Bone marrow (tissue), 2 donors: ENCODE measurements at regions not wholly inside any gene's neighbourhood (a gene's known extent, or its start where the extent isn't known, plus 50 kb on each side); places are given as distances from the start of the nearest gene placed in this dataset.
"Not testable (repeated sequence)": the region's sequence is repeated elsewhere in the genome, so short reads cannot be mapped to it uniquely, and the experiment has no call there.

Experiments
- DNase-seq, 2 donors: peaks; one replicate each; lab custom pipeline; 2025; lab: John Stamatoyannopoulos, UW

DNA sequence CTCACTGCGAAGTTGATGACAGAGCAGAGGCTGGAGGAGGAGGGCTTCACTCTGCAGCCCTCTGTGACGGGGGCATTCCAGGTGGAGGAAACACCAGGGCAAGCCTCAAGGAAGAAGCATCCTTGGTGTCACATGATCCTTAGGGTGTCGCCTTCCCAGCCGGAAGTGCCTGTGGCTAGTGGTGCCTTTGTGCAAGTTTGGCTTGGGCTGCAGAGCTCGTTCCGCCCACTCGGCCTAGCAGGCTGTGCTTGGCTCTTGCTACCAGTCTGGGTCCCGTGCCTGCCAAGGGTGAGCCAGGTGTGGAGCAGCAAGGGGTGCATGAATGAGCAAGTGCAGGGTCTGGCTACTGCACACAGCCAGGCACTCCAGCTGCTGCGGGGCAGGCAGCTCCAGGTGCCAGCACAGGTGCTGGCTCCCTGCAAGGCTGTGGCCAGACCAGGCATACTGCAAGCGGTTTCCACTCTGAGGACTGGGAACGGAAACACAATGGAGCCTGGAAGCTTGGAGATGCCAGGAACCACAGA is 325.3 kb upstream of the SMIM21 start:
- DNase-seq = no peak

DNA sequence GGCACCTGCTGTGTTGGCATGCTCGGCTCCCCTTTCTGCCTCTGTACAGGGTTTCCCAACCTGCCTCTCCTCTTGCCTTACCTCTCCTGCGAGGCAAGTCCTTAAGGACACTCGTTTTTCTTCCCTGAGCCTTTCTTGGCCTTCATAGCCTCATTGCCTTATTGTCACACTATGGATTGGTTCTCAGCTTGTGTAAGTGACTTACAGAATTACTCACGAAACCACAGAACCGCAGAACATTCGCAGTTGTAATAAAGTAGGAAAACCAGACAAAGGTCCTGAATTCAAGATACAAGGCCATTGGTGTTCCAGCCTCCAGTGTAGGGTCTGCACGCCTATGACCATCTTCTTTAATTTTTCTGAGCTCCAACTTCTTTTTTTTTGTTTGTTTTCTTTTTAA is 317.6 kb upstream of the SMIM21 start:
- no peak for DNase-seq

DNA sequence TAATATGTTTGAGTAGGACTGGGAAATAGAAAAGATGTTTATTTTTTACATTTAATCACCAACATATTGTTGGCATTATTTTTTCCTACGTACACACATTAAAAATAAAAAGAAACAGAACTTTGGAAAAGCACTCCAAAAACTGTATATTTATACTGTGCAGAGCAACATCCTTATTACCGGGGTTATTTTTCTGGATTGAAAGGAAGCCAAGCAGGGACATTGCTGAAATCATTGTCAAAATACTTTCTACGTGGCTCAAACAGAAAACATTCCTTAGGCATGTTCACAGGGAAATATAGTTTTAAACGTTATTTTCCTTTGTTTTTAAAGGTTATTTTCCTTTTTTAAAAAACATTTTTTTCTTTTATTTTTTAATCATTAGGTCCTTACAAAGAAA is 315.0 kb upstream of the SMIM21 start:
- no peak for DNase-seq

DNA sequence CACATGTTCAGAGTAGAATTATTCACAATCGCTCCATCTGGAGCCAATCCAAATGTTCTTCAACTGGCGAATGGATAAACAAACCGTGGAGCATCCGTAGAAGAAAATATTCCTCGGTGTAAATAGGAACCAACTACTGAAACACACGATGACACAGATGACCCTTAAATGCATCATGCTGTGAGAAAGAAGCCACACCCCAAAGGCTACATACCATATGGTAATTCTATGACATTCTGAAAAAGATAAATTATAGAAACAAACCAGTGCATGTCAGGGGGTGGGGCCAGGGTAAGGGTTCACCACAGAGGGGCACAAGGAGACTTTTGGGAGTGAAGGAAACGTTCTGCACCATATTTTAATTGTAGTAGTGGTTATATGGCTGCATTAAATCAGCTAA is 312.2 kb upstream of the SMIM21 start:
- no peak for DNase-seq

DNA sequence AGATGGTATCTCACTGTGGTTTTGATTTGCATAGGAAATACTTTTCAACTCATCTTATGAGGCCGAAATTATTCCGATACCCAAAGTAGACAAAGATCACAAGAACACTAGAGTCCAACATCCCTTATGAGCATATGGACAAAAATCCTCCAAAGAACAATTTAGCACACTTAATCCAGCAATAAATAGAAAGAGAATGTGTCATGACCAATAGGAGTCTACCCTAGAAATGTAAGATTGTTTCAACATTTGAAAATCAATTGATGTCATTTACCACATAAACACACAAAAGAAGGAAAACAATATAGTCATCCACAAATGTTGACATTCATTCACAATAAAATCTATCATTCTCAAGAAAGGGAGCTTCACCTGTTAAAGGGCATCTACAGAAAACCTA is 307.8 kb upstream of the SMIM21 start:
- DNase-seq = no peak

DNA sequence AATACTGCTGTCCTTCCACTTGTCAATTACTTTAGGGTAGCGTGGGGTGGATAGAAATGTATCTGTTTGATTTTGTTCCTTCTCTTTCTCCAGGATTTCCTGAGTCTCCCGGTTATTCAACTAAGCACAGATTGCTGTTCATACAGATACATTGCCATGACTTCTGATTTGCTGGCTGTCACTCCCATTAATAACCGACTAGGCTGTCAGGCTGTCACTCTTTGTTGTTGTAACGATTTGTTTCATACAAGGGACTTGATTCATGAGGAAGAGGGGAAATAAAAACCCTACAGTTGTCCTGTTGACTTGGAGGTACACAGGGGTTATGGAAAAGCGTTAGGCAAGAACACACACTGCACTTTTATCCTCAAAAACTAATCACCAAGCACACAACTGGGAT is 302.7 kb upstream of the SMIM21 start:
- DNase-seq = no peak

DNA sequence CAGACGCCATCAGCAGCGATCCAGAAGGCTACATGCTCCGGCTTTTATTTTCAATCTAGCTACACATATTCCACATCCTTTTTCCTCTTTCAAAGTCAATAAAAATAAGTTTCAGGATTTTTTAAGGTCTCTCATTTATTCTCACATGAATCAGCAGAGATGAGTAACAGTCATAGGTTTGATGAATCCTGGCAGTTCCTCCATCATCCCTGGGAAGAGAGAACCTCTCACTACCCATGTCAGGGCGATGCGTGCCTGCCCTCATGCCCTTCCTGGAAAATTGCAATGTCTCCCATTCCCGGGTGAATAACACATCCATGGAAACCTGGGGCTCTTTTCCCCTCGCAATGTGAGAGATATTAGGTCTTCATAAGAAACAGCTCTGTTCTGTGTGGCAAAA is 301.1 kb upstream of the SMIM21 start:
- DNase-seq = no peak

DNA sequence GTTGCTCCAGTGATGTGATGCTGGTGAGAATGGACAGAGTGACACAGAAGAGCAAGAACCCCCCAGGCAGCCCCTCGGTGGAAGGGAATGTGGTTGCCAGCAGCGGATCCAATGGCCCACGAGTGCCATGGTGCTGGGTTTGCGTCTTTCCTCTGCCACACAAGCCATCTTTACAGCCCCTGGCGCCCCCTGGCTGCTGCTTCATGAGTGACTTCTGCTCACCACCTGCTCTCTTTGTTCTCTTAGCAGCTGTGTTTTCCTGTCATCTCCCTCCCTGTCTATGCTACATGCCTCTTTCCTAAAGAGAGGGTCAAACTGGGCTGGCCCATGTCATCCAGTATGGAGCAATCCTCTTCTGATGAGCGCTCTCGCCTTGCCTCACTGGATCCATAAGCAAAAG is 300.0 kb upstream of the SMIM21 start:
- no peak for DNase-seq

DNA sequence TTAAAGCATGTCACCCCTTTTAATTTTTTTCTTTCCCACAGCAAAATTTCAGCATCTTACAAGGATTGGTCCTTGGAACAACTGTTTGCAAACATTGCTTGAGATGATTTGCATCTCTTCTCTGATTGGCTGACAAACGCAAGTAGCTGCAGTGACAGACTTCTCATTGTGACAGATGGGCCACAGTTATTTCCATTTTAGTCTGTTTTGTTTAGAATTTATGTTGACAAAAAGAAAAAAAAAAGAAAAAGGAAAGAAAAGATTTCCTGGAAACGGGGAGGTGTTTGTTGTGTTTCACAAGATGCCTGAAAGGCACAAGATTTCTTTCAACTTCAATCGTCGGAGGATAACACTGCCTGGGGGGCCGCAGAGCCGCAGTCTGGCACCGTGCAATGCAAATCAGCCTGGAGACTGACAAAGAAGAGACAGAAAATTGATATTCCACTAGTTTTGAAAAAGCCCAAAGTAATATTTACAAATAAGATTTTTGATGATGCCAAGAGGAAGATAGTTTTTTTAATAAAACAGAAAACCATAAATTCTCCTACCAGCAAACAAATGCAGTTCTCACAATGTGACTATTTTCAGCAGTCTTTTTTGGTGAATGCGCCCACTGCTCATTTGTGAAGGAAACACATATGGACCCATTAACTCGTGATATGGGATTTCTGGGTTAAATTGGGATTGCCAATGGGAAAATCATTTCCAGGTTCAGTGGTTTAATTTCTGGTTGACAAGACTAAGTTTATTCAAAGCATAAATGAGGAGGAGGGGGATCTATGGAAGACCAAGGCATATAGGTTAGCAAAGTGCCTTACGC is 296.2 kb upstream of the SMIM21 start:
- no peak for DNase-seq

DNA sequence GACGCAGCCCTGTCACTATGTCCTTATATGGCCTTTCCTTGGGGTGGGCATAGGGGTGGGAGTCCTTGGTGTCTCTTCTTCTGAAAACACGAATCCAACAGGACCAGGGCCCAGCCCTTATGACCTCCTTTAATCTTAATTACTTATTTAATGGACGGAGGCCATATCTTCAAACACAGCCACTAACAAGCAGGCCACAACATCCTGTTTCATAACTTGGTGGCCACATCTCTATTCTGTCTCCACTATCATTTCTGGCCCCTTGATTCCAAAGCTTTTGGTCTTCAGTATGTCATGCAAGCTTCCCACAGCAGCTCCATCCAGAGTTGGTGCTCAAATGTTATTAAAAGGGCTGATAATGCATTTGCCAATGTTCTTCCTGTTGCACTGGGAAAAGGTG is 287.3 kb upstream of the SMIM21 start:
- DNase-seq = no peak

DNA sequence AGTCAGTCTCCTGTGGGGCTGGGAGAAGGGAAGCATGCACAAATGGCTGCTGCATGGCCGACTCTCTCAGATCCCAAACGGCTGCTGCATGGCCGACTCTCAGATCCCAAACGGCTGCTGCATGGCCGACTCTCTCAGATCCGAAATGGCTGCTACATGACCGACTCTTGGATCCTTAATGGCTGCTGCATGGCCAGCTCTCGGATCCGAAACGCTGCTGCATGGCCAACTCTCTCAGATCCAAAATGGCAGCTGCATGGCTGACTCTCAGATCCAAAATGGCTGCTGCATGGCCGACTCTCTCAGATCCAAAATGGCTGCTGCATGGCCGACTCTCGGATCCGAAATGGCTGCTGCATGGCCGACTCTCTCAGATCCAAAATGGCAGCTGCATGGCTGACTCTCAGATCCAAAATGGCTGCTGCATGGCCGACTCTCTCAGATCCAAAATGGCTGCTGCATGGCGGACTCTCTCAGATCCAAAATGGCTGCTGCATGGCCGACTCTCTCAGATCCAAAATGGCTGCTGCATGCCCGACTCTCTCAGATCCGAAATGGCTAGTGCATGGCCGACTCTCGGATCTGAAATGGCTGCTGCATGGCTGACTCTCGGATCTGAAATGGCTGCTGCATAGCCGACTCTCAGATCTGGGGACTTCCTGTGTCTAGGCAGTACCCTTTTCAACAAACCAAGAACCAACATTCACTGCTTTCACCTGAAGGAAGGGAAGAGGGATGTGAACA is 284.8 kb upstream of the SMIM21 start:
- not testable (repeated sequence) for DNase-seq

DNA sequence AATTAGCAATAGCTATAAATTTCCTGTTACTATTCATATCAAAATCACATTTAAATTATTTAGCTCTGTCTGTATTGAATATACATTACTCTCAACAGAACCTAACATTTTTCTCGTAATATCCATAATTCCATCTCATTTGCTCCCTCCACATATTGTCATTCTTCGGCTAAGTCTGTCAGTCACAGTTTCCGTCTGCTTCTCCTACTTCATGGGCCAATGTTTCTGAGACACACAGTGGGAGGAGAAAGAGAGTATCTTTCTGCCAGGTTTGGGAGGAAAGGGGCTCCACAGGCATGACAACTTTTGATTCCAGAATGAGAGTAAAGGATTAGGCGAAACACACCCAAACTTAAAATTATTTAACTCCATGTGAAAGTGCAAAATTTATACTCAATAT is 273.1 kb upstream of the SMIM21 start:
- no peak for DNase-seq

DNA sequence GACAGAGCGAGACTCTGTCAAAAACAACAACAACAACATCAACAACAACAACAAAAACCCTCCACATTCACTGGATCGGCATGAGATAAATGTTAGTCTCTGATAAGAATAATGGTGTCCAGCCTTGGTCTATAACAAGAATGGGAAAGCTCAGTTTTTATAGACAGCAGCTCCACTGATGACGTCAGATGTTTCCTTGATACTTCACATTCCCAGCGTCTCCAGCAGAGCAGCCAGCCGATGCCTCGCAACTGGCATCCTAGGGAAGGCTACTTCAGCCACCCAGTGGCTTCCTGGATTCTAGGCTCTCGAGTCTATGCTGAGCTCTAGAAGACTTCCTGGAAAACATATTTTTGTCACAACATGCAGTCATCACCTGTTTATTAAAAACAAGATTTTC is 271.4 kb upstream of the SMIM21 start:
- no peak for DNase-seq

DNA sequence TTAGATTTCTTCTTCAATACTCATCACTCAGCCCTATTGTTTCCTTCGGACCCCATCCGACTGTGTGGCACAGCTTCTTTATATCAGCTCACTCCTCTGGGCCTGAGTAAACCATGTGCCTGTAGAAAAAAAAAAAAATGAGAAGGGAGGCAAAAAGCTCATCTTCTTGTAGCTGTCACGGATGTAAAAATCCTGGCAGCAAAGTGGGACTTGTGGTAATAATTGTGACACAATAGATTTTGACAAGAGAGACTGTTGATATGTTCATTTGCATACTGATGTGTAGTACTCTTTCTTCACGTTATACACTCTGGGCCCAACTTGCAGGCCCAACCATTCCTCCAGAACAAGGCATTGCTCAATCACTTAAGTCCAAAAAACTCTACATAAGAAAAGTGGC is 270.0 kb upstream of the SMIM21 start:
- DNase-seq = no peak

DNA sequence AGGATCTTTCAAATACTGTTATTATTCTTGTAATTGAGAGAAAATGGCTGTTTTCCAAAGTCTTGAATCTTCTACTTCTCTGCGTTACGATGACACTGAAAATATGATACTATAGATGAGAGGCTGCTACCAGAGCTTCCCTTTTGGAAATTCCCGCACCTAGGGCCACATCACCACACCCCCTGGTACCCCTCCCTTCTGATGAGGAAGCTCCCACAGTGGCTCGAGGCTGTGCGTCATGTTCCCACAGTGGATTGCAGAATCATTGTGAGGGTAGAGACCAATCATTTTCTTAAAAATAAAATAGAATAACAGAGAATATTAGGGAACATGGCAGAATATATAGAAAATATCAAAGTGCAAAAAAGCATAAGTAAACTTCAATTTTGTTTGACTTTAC is 268.9 kb upstream of the SMIM21 start:
- DNase-seq = peak in 1 of 2 donors; percentile 1

DNA sequence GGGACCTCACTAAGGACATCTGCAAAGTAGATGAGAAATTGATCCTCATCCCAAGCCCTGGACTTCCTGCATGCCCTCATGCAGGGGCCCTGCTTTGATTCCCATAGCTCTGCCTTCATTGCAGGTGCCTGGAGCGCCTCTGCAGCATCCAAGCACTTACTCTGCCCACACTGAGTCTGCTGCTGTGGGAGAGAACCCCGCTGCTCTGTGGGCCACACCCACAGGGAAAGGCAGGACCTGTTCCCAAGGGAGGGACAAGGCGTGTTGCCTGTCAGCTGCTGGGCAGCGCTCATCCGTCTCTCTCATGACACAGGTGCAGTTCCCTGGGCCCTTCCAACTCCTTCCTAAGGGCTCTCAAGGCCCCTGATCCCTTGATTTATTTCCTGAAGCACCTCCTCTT is 266.8 kb upstream of the SMIM21 start:
- DNase-seq = no peak

DNA sequence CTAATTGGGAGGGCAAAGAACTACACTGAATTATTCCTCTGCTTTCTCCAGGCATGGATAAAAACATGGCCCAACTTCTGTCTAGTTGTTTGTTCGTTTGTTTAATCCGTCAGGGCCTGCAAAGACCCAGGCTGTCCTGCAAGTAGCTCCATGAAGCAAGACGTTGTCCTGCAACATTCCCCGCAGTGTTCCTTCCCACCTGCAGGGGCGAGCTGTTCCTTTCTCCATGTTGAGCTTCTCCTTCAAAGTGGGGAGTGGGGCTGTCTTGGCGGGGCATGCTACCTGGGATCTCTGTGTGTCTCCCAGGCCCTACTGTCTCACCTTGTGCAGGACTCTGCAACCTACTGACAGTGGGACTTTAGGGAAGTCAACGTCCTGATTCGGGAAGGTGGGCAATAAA is 264.0 kb upstream of the SMIM21 start:
- DNase-seq = no peak

DNA sequence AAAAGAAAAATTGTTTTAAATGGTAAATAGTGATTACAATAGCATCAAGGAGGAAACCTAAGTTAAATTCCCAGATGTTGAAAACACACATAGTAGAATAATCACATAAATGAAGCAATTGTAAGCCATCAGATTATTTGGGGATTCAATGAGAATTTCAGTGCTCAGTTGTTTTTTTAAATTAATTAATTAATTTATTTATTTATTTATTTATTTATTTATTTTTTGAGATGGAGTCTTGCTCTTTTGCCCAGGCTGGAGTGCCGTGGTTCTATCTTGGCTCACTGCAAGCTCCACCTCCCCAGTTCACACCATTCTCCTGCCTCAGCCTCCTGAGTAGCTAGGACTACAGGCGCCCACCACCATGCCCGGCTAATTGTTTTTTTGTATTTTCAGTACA is 262.8 kb upstream of the SMIM21 start:
- not testable (repeated sequence) for DNase-seq

DNA sequence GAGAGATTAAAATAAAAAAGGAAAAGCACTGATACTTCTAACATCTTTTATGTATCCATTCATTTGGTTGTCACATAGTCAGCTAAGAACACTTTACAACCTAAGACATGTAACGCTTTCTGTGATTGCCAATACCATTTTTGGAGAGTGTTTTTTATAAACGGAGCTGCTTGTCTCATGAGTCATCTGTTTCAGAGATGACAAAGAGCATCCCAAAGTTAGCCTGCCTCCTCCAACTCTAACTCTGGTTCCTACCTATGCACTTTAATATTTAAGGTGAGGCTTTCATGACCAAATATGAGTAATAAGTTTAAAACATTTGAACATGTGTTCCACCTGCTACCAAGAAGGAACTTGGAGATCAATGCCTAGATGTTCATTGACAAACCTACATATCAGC is 260.1 kb upstream of the SMIM21 start:
- DNase-seq = no peak

DNA sequence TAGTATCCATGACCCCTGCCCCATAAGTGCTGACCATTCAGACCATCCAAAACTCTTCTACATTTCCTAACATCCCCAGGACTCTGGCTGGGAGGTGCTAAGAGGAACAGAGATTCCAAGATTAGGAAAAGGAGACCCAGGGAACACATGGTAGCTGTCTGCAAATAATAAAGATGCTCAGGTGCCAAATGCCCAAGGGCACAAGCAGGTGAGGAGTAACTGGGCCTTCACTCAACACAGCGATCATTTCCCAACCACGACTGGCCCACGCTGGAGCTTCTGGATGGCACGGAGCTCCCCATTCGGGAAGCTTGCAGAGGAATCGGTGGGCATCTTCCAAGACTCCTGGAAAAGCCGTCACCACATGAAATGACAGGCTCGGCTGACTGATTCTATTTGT is 255.9 kb upstream of the SMIM21 start:
- no peak for DNase-seq

DNA sequence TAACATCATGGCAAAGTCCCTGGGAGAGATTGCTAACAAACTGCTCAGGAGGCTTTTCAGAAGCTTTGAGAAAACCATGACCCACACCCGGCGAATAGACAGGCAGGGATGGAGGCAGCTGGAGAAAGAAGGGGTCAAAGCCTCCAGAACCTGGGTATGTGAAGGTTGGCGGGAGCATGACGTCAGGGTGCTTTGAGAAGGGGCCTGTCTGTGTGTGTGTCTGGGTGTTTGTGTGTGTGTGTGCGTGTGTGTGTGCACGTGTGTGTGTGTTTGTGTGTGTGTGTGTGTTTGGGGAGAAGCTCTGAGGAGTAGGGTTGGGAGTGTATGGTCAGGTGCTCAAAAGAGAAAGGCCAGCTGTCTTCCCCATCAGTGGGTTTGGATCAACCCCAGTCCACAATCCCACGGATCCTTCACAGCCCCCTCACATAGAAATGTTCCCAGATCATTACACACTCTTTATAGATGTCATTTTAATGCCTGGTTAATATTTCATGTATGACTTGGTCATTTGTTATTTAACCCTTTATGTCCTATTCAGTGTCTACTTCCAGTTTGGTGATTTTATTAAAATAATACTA is 254.1 kb upstream of the SMIM21 start:
- DNase-seq = no peak

DNA sequence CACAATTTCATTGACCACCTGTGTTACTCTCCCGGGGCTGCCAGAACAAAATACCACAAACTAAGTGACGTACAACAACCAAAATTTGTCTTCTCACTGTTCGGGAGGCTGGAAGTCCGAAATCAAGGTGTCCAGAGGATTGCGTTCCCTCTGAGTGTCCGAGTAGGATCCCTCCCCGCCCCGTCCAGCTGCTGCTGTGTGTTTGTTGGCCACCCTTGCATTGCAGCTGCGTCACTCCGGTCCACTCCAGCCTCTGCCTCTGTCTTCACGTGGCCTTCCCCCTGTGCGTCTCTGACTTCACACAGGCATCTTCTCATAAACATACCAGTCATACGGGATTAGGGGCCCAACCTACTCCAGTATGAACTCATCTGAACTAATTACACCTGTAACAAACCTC is 251.8 kb upstream of the SMIM21 start:
- no peak for DNase-seq

DNA sequence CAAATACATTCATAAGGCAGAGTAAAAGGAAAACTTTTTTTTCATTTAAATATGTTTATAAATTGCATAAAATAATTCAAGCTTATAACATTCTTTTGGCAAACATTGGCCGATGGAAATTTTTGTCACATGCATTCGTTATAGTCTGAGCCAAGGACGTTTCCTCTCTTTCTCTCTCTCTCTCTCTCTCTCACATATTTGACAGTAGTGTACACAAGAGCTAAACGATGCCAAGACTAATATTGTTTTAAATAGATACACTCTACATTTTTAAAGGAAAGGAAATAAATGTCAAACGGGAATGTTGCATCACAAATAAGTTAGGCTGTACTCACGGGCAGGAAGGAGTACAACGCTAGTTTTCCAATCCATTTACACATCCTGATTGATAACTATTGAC is 251.1 kb upstream of the SMIM21 start:
- DNase-seq = no peak
